ENCODE measurements at regions not wholly inside any gene's neighbourhood (a gene's known extent, or its start where the extent isn't known, plus 50 kb on each side); places are given as distances from the start of the nearest gene placed in this dataset.

- Histone ChIP-seq H3K27me3 (no peaks in the 10 kb centered on the region), H3K27ac (no peak overlapping the region), H3K36me3 (replicated peaks in 1 of 2) (no peaks in the 10 kb centered on the region), H3K9me3 (replicated peaks in 1 of 3) (no peaks in the 10 kb centered on the region), H3K4me3 (no peak overlapping the region), H3K4me1 (replicated peaks in 1 of 2) (no peaks in the 10 kb centered on the region)
- TF ChIP-seq POLR2A (IDR thresholded peaks at IDR 0.05) (no peak), CTCF (IDR thresholded peaks at IDR 0.05) (no peak)
- intact Hi-C loops (cut with DNase I) = no loop called here
- WGBS, 4 donors = 45 to 52% (median 50%) methylated on average over 4 of the region's 4 CpGs
- DNase-seq = no peak
Measured at GRCh38 chr4:81921751-81922159, 450.0 kb upstream of the RASGEF1B start.

- Histone ChIP-seq H3K4me3 (no peak overlapping the region), H3K27ac (no peak overlapping the region), H3K4me1 (replicated peaks in 1 of 2) (no peaks in the 10 kb centered on the region), H3K36me3 (replicated peaks in 1 of 2) (no peaks in the 10 kb centered on the region), H3K27me3 (no peaks in the 10 kb centered on the region), H3K9me3 (replicated peaks in 1 of 3) (no peaks in the 10 kb centered on the region)
- no peak for DNase-seq
- intact Hi-C loops (cut with DNase I) = no loop called here
- WGBS, 4 donors = 98 to 100% (median 100%) methylated on average over 1 of the region's 1 CpG
- TF ChIP-seq POLR2A (IDR thresholded peaks at IDR 0.05) (no peak), CTCF (IDR thresholded peaks at IDR 0.05) (no peak)
Measured at GRCh38 chr4:81919810-81920209, 448.1 kb upstream of the RASGEF1B start.

- TF ChIP-seq POLR2A (IDR thresholded peaks at IDR 0.05) (no peak), CTCF (IDR thresholded peaks at IDR 0.05) (peak in 5 of 6 experiments; percentile 4 to 35 (median 13))
- 52 to 67% (median 62%) methylated on average over 4 of the region's 4 CpGs for WGBS, 4 donors
- no peak overlapping the region for H3K27ac ChIP-seq
- H3K4me3 ChIP-seq = no peak overlapping the region
- intact Hi-C loops (cut with DNase I) = no loop called here
- no peaks in the 10 kb centered on the region for H3K27me3 ChIP-seq
- no peaks in the 10 kb centered on the region for H3K36me3 ChIP-seq (replicated peaks in 1 of 2)
- no peak for DNase-seq
- no peaks in the 10 kb centered on the region for H3K4me1 ChIP-seq (replicated peaks in 1 of 2)
- no peaks in the 10 kb centered on the region for H3K9me3 ChIP-seq (replicated peaks in 1 of 3)
Measured at GRCh38 chr4:81919223-81919622, 447.5 kb upstream of the RASGEF1B start.

- intact Hi-C loops (cut with DNase I) = no loop called here
- no peak for DNase-seq
- H3K9me3 ChIP-seq (replicated peaks in 1 of 3) = no peaks in the 10 kb centered on the region
- H3K4me1 ChIP-seq (replicated peaks in 1 of 2) = no peaks in the 10 kb centered on the region
- no peak overlapping the region for H3K4me3 ChIP-seq
- 53 to 63% (median 60%) methylated on average over 2 of the region's 2 CpGs for WGBS, 4 donors
- no peaks in the 10 kb centered on the region for H3K36me3 ChIP-seq (replicated peaks in 1 of 2)
- H3K27ac ChIP-seq = no peak overlapping the region
- TF ChIP-seq POLR2A (IDR thresholded peaks at IDR 0.05) (no peak), CTCF (IDR thresholded peaks at IDR 0.05) (no peak)
- H3K27me3 ChIP-seq = no peaks in the 10 kb centered on the region
Measured at GRCh38 chr4:81915430-81915829, 443.7 kb upstream of the RASGEF1B start.
